ENCODE measurements at regions not wholly inside any gene's neighbourhood (a gene's known extent, or its start where the extent isn't known, plus 50 kb on each side); places are given as distances from the start of the nearest gene placed in this dataset.
"Not testable (repeated sequence)": the region's sequence is repeated elsewhere in the genome, so short reads cannot be mapped to it uniquely, and the experiment has no call there.

DNA sequence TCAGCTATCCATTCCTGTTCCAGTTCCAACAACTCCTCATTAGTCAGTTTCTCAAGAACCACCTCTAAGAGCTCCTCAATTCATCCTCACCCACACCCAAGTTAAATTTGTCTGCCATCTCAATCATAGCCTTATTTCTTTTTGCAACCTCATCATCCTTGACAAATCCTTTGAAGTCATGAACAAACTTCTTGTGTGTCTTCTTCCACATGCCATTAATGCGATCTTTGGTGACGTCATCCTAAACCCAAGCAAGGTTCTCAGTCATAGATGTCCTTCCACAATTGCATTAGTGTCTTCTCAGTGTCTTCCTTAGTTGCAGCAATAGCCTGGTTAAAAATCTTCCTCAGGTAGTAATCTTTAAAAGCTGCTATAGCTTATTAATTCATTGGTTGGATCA, 71.2 kb upstream of the FSIP2 start:
- DNase-seq: no peak

GRCh38 chr2:185668710-185669109, 69.9 kb upstream of the FSIP2 start:
- DNase-seq: no peak

- no peak for DNase-seq
Measured at GRCh38 chr2:185674232-185674631, 64.4 kb upstream of the FSIP2 start.

GRCh38 chr2:185676316-185676715, 62.3 kb upstream of the FSIP2 start:
- DNase-seq: no peak

DNA sequence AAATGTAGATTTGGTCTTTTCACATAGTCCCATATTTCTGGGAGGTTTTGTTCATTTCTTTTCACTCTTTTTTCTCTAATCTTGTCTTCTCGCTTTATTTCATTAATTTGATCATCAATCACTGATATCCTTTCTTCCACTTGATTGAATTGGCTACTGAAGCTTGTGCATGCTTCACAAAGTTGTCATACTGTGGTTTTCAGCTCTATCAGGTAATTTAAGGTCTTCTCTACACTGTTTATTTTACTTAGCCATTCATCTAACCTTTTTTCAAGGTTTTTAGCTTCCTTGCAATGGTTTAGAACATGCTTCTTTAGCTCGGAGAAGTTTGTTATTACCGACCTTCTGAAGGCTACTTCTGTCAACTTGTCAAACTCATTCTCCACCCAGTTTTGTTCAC, 51.6 kb upstream of the FSIP2 start:
- not testable (repeated sequence) for DNase-seq

- no peak for DNase-seq
Measured at GRCh38 chr2:185687967-185688366, 50.6 kb upstream of the FSIP2 start.
